Activated T-helper 17 cell treated with anti-CD3 and anti-CD28 coated beads, Interleukin-2, amount 50 U/mL, for 72 hours (primary cell): ENCODE measurements at regions not wholly inside any gene's neighbourhood (a gene's known extent, or its start where the extent isn't known, plus 50 kb on each side); places are given as distances from the start of the nearest gene placed in this dataset.

Source experiments
- ATAC-seq: fragments of 150-1000 bp; cut with Tn5 transposase; replicated peaks from 2 replicates; pipeline ENCODE4 v1.10.0; 2021; ENCODE audit warnings: mild to moderate bottlenecking, moderate library complexity
- H3K27ac Mint-ChIP-seq: one replicate; pipeline ENCODE4 v1.8.0; 2022; ENCODE audit warnings: mixed read lengths
- H3K27me3 Mint-ChIP-seq: one replicate; pipeline ENCODE4 v1.8.0; 2022; ENCODE audit warnings: mixed read lengths
- H3K36me3 Mint-ChIP-seq: one replicate; pipeline ENCODE4 v1.8.0; 2022; ENCODE audit warnings: low read depth, mild to moderate bottlenecking, mixed read lengths
- H3K4me1 Mint-ChIP-seq: one replicate; pipeline ENCODE4 v1.8.0; 2022; ENCODE audit warnings: mixed read lengths
- H3K4me3 Mint-ChIP-seq: one replicate; pipeline ENCODE4 v1.8.0; 2022; ENCODE audit warnings: mild to moderate bottlenecking, mixed read lengths
- H3K9me3 Mint-ChIP-seq: one replicate; pipeline ENCODE4 v1.8.0; 2022; ENCODE audit warnings: mixed read lengths

DNA sequence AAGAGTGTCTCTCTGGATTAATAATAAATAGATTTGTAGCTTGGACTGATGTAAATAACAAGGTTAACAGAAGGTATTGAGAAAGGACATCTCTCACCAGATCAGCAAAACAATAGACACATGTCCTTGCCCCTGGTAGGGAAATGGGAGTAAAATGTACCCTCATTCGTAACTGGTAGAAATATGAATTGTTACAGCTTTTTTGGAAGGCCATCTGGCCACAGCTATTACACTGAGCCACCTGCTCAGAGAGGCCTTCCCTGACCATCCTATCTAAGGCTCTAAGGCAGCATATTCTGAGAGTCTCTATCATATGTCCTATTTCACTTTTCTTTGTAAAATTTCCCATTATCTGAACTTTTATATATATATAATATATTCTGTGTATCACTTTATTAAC is 129.1 kb upstream of the MAP1B start:
- H3K4me3 Mint-ChIP-seq, result no peak overlapping the region
- H3K27ac Mint-ChIP-seq, result no peak overlapping the region
- no peaks in the 10 kb centered on the region for H3K4me1 Mint-ChIP-seq
- peaks cover 10% of the 10 kb centered on the region for H3K9me3 Mint-ChIP-seq
- ATAC-seq, result no peak
- peaks cover 17% of the 10 kb centered on the region for H3K27me3 Mint-ChIP-seq
- no peaks in the 10 kb centered on the region for H3K36me3 Mint-ChIP-seq

DNA sequence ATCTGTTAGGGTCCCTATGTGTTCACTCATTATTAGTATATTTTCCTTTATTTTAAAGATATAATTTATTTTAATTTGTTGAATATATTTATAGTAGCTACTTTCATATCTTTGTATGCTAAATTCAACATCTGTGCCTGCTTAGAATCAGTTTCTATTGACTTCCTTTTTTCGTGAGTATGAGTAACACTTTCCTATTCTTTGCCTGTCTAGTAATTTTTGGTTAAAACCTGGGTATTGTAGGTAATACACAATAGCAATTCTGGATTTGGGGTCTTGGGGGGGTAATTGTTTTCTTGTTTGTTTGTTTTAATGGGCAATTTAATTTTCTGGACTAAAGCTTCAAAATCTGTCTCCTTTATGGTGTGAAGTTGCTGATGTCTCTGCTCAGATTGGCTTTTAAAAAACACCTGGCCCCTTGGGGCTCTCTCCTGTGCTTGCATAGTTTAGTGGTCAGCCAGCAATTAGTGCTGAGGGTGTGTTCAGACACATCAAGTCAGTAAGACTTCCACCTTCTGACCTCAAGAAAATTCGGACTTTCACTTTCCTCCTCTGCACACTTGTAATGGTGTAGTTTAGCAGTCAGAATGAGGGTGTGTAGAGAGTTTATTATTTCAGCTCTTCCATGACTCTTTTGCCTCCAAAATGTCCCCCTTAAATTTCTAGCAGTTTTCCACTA is 124.4 kb upstream of the MAP1B start:
- no peaks in the 10 kb centered on the region for H3K4me1 Mint-ChIP-seq
- H3K27me3 Mint-ChIP-seq, result peaks cover 19% of the 10 kb centered on the region
- H3K9me3 Mint-ChIP-seq, result peaks cover 17% of the 10 kb centered on the region
- ATAC-seq, result no peak
- H3K27ac Mint-ChIP-seq, result no peak overlapping the region
- H3K36me3 Mint-ChIP-seq, result no peaks in the 10 kb centered on the region
- no peak overlapping the region for H3K4me3 Mint-ChIP-seq

DNA sequence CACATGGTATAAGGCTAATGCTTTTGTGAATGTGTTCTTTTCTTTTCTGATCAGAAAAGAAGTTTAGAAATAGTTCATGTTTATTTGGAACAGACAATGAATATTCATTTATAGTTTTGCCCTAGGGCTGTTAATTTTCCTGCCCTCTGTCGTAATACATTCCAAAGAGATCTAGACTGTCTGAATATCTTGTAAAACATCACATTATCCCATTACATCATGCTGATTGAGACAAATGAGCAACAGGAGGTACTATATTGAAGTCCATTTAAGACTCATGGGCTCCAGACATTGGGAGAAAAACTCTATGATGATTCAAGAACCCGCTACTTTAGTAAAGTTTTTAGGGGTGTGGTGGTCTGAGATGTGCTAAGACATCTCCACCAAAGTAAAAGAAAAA is 121.2 kb upstream of the MAP1B start:
- Mint-ChIP-seq H3K4me3 (no peak overlapping the region), H3K4me1 (no peaks in the 10 kb centered on the region), H3K9me3 (peaks cover 17% of the 10 kb centered on the region), H3K27ac (no peak overlapping the region), H3K36me3 (no peaks in the 10 kb centered on the region), H3K27me3 (peaks cover 26% of the 10 kb centered on the region)
- ATAC-seq, result no peak

DNA sequence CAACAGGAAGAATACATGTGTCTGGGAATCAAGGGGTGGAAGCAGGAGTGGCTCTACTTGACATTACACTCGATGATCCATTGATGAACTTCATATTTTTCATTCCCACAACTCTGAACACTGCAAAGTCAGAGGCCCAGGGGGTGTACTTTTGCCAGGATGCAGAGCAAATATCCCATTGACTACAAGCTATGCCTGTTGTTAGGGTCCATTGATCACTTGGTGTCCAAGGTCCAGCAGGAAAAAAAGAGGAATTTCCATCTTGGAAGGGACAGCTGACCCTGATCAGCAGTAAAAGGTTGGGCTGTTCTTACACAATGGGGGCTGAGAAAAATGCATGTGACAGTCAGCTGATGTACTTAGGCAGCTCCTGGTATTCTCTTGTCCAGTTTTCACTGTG is 118.5 kb upstream of the MAP1B start:
- Mint-ChIP-seq H3K9me3 (peaks cover 4% of the 10 kb centered on the region), H3K27me3 (peaks cover 24% of the 10 kb centered on the region), H3K27ac (no peak overlapping the region), H3K4me1 (no peaks in the 10 kb centered on the region), H3K4me3 (no peak overlapping the region), H3K36me3 (no peaks in the 10 kb centered on the region)
- ATAC-seq, result no peak

DNA sequence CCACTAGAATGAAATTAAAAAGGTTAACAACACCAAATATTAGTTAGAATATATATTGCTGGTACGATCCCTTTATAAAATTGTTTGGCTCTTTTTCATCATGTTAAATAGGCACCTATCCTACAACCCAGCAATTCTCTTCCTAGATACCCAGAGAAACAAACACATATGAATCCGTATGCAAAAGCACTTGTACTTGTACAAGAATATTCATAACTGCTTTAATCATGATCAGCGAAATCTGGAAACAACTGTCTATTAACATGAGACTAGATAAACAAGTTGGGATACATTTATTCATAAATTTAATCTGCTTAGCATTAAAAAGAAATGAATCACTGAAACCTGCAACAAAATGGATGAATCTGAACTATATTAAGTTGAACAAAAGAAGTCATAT is 113.7 kb upstream of the MAP1B start:
- Mint-ChIP-seq H3K36me3 (no peaks in the 10 kb centered on the region), H3K9me3 (no peaks in the 10 kb centered on the region), H3K4me3 (no peak overlapping the region), H3K27ac (no peak overlapping the region), H3K27me3 (peaks cover 23% of the 10 kb centered on the region), H3K4me1 (no peaks in the 10 kb centered on the region)
- no peak for ATAC-seq

DNA sequence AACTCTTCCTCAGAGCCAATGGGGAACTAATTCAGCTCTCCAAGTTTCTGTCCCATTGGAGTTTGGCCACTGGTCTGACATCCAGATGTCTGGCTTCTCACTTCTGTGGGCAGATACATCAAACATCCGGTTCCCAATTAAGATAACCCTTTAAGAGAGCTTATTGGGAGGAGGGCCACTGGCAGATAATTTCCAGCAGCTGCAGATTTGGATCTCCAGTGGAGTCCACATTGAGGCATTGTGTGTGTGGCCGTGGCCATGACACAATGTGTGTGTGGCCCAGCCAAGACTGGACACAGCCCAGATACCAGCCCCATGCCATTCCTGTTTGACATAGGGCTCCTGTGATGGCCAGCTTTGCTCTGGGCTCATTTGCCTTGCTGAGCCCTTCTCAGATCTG is 110.5 kb upstream of the MAP1B start:
- Mint-ChIP-seq H3K4me3 (no peak overlapping the region), H3K27me3 (peaks cover 12% of the 10 kb centered on the region), H3K4me1 (no peaks in the 10 kb centered on the region), H3K9me3 (no peaks in the 10 kb centered on the region), H3K36me3 (no peaks in the 10 kb centered on the region), H3K27ac (no peak overlapping the region)
- ATAC-seq, result no peak

DNA sequence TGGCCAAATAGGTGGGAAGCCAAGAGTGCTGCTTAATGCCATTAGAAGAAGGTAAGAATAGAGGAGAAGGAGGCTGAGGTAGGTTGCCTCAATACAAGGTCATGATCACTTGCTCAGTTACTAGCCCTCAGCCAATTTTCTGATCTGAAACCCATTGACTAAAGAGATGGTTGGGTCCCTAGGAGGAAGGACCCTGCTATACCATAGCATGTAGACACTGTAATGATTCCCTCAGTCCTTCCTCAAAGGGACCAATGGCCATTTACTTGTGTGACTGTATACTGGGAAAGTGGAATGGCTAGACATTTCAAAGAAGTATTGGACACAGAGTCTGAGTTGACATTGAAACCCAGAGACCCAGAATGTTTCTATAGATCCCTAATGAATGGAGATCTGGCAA is 108.5 kb upstream of the MAP1B start:
- Mint-ChIP-seq H3K27me3 (peaks cover 12% of the 10 kb centered on the region), H3K4me1 (no peaks in the 10 kb centered on the region), H3K4me3 (no peak overlapping the region), H3K27ac (no peak overlapping the region), H3K36me3 (no peaks in the 10 kb centered on the region), H3K9me3 (no peaks in the 10 kb centered on the region)
- no peak for ATAC-seq

DNA sequence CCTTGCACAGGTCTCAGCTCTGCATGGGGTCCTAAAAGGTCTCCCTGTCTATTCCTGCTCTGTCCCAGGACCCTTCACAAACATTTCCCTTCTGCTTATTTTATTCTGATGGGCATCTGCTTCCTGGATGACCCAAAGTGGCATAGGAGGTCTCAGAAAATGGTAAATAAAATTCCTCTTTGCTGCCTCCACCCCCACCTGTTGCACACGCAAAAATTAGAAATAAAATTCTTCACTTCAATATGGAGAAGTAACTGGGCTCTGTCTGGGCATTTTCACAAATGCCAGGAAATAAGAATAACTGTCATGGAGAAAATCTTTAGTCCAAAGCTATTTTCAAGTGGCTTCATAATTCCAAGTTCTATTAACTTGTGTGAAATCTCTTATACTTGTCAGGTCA is 106.6 kb upstream of the MAP1B start:
- ATAC-seq, result no peak
- no peaks in the 10 kb centered on the region for H3K4me1 Mint-ChIP-seq
- no peak overlapping the region for H3K27ac Mint-ChIP-seq
- no peaks in the 10 kb centered on the region for H3K9me3 Mint-ChIP-seq
- peaks cover 13% of the 10 kb centered on the region for H3K27me3 Mint-ChIP-seq
- no peak overlapping the region for H3K4me3 Mint-ChIP-seq
- no peaks in the 10 kb centered on the region for H3K36me3 Mint-ChIP-seq

DNA sequence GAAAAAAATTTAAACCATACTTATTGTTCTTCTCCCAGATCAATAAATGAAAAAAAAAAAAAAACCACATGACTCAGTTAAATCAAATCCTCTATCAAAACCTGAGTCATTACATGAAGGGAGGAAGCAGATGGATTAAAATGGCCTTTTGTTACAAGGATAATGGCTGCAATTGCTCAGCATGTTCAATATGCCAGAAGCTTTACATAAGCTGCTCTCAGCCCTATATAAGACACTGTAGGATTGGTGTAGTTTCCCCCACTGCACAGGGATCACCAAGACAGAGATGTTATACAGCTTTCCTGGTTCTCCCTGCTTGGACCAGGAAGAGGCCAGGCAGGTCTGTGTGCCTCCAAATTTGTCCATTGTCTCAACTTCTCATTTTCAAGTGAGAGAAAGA is 101.6 kb upstream of the MAP1B start:
- Mint-ChIP-seq H3K27ac (no peak overlapping the region), H3K27me3 (peaks cover 22% of the 10 kb centered on the region), H3K4me3 (no peak overlapping the region), H3K36me3 (no peaks in the 10 kb centered on the region), H3K9me3 (no peaks in the 10 kb centered on the region), H3K4me1 (no peaks in the 10 kb centered on the region)
- no peak for ATAC-seq

DNA sequence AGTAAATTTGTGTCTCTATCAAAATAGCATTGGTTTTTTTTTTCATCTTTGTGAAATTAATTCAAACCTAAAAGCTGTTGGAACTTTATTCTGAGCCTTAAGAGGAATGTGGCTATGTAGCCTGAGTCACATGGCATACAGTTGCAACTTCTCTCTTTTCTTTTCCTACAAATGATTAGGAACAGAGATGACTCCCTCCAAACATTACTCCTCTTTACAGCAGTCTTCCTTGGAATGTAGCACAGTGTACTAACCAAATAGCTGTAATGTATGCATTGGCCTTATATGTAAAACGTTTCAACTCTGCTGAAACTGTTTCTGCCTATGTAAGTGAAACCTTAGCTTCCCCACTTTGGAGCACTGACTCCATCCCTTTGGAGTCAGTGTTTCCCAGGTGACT is 100.9 kb upstream of the MAP1B start:
- Mint-ChIP-seq H3K4me1 (no peaks in the 10 kb centered on the region), H3K27ac (no peak overlapping the region), H3K27me3 (peaks cover 26% of the 10 kb centered on the region), H3K4me3 (no peak overlapping the region), H3K9me3 (no peaks in the 10 kb centered on the region), H3K36me3 (no peaks in the 10 kb centered on the region)
- ATAC-seq, result no peak

DNA sequence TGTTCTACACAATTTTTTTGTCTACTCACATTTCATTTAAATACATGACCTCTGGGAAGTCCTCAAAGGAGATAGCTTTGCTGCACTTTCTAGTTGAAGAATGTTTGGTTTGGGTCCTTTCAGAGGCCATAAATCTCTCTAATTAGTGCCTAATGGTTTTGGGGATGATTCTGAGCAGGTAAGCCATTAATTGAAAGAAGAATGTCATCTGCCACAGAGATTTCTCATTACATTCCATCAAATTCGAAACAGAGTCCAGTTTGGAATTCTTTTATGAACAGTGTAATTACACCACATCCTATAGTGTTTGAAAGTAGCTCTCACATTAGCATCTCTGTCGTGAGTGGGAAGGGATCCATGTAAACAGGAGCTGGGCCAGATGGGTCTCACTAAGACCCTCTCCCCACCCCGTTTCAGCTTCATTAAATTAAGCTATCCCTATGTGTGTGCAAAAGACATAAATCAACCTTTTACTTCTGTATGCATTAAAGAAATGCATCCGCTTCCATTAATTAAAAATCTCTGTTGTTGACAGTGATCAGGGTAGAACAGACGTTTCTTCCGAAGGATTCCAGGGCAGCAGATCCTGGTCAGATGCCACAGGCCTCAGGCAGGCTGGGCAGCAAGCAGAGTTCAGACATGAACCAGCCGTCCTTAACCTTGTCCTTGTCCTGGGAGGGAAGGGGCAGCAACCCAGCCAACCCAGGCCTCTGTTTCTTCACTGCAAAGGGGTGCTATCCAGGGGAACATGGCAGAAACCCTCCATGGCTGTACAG is 99.8 kb upstream of the MAP1B start:
- Mint-ChIP-seq H3K9me3 (no peaks in the 10 kb centered on the region), H3K27me3 (peaks cover 23% of the 10 kb centered on the region), H3K36me3 (no peaks in the 10 kb centered on the region), H3K4me3 (no peak overlapping the region), H3K27ac (no peak overlapping the region), H3K4me1 (no peaks in the 10 kb centered on the region)
- ATAC-seq, result no peak

DNA sequence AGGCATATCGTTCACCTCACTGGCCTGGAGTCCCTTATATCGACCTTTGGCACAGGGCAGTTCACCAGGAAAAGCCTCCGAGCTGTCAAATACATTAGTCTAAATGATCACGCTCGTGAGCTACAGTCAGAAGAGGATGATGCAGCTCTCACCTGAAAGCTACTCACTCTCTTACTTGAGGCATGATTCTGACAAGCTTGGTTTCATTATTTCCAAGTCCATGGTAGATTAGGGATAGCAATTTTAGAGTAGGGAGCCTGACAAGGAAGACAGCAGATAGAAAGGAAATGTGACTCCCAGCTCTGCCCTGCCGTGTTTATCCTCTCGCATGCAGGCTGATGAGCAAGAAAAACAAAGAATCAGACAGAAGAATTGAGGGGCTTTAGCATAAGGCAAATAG is 98.0 kb upstream of the MAP1B start:
- no peaks in the 10 kb centered on the region for H3K4me1 Mint-ChIP-seq
- no peak overlapping the region for H3K4me3 Mint-ChIP-seq
- H3K9me3 Mint-ChIP-seq, result no peaks in the 10 kb centered on the region
- peaks cover 29% of the 10 kb centered on the region for H3K27me3 Mint-ChIP-seq
- ATAC-seq, result no peak
- H3K36me3 Mint-ChIP-seq, result no peaks in the 10 kb centered on the region
- H3K27ac Mint-ChIP-seq, result no peak overlapping the region

DNA sequence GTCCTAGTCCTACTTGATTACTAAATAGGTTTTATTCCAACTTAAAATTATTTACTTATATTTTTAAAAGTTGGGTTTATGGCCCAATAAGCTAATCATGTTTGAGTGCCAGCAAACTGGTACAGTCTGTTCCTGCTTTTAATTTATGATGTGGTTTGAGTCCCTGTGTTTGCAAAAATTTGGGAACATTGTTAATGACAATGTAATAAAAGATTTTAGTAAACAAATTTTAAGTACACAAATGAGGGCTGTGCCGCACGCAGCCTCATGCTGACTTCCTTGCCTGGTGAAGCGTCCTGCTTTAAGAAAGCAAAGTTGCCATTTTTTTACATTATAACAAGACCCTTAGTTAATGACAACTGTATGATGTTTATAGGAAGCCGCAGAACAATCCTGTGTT is 96.8 kb upstream of the MAP1B start:
- no peaks in the 10 kb centered on the region for H3K4me1 Mint-ChIP-seq
- no peak for ATAC-seq
- H3K4me3 Mint-ChIP-seq, result no peak overlapping the region
- no peaks in the 10 kb centered on the region for H3K36me3 Mint-ChIP-seq
- no peaks in the 10 kb centered on the region for H3K9me3 Mint-ChIP-seq
- peaks cover 29% of the 10 kb centered on the region for H3K27me3 Mint-ChIP-seq
- H3K27ac Mint-ChIP-seq, result no peak overlapping the region

DNA sequence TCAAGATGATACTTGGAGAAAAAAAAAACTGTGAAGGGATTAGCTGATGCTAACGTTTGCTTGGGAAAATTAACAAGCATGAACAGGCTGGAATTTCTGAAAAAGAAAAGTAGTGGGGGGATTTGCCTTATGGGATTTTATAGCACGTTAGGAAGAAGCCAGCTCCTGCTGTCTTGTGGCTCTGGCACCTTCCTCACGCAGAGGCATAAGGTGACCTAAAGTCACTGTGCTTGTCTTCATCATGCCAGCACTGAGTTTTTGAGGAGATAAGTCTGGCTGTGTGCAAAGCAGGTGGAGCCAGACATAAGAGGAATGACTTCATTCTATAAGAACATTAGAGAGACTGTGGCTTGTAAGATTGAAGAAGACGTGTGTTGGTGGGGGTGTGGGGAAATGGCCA is 94.4 kb upstream of the MAP1B start:
- no peak overlapping the region for H3K27ac Mint-ChIP-seq
- no peak for ATAC-seq
- H3K9me3 Mint-ChIP-seq, result no peaks in the 10 kb centered on the region
- no peaks in the 10 kb centered on the region for H3K4me1 Mint-ChIP-seq
- no peaks in the 10 kb centered on the region for H3K36me3 Mint-ChIP-seq
- H3K4me3 Mint-ChIP-seq, result no peak overlapping the region
- peaks cover 28% of the 10 kb centered on the region for H3K27me3 Mint-ChIP-seq

DNA sequence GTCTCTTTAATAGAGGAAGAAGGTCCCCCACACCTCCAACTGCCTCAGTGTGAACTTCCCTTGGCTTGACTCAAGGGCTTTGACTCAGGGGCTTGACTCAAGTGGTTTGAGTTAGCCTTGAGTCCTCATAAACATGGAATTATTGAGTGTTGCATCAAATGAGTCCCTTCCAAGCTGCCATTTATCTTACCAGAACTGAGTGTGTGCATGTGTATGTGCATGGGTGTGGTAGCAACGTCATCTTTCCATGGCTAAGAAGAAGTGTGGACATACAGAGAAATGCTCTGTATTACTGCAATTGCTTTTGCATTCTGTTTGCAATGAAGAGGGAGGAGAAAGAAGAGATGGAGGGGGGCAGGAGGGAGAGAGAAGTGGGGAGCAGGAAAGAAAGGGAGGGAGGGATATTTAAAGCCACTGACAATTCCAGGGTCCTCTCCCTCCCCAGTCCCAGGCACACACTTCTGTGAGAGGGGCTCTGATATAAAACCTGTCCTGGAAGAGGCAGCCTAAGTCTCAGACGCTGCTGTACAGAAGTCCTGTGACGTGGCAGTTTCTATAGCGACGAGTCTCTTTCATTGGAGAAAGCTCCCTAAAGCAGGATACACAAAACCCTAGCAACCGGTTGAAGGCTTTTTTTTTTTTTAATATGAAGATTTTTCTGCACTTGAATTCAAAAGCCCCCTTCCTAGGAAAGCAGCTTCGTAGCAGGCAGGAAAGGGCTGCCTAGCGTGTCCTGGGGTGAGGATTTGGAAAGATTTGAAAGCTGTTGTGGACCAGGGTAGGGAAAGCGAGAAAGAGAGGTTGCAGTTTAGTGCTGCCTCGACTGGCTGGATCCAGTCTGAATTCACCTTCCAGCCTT is 93.3 kb upstream of the MAP1B start:
- Mint-ChIP-seq H3K9me3 (no peaks in the 10 kb centered on the region), H3K4me1 (no peaks in the 10 kb centered on the region), H3K27me3 (peaks cover 28% of the 10 kb centered on the region), H3K36me3 (no peaks in the 10 kb centered on the region), H3K4me3 (no peak overlapping the region), H3K27ac (no peak overlapping the region)
- peak; percentile 35 for ATAC-seq
